GM21367 (cell line): ENCODE measurements at regions not wholly inside any gene's neighbourhood (a gene's known extent, or its start where the extent isn't known, plus 50 kb on each side); places are given as distances from the start of the nearest gene placed in this dataset.

Experiments
- ATAC-seq: cut with Tn5 transposase; IDR thresholded peaks from one replicate; pipeline ENCODE4 v1.9.1; 2021; ENCODE audit not compliant: unreplicated experiment

- no peak for ATAC-seq
Observed at GRCh38 chr18:43635397-43635796, 358.1 kb upstream of the SYT4 start.

- no peak for ATAC-seq
Observed at GRCh38 chr18:43642727-43643330, 365.5 kb upstream of the SYT4 start.

- ATAC-seq = no peak
Observed at GRCh38 chr18:43648002-43648401, 370.7 kb upstream of the SYT4 start.

GRCh38 chr18:43649649-43650357, 372.5 kb upstream of the SYT4 start:
- no peak for ATAC-seq

- no peak for ATAC-seq
Observed at GRCh38 chr18:43650426-43650825, 373.1 kb upstream of the SYT4 start.

GRCh38 chr18:43651057-43651456, 373.8 kb upstream of the SYT4 start:
- ATAC-seq = no peak

- ATAC-seq = no peak
Observed at GRCh38 chr18:43656547-43656946, 379.3 kb upstream of the SYT4 start.

- peak; percentile 83 for ATAC-seq
Observed at GRCh38 chr18:43661570-43661969, 384.3 kb upstream of the SYT4 start.

- ATAC-seq = no peak
Observed at GRCh38 chr18:43662657-43663056, 385.4 kb upstream of the SYT4 start.

- no peak for ATAC-seq
Observed at GRCh38 chr18:43663159-43663558, 385.9 kb upstream of the SYT4 start.

GRCh38 chr18:43664487-43665008, 387.3 kb upstream of the SYT4 start:
- no peak for ATAC-seq

GRCh38 chr18:43665105-43665788, 388.0 kb upstream of the SYT4 start:
- no peak for ATAC-seq

- no peak for ATAC-seq
Observed at GRCh38 chr18:43668866-43669265, 391.6 kb upstream of the SYT4 start.

GRCh38 chr18:43671431-43671830, 394.1 kb upstream of the SYT4 start:
- ATAC-seq = no peak

GRCh38 chr18:43680096-43680495, 402.8 kb upstream of the SYT4 start:
- ATAC-seq = no peak

- ATAC-seq = no peak
Observed at GRCh38 chr18:43681661-43682060, 404.4 kb upstream of the SYT4 start.

GRCh38 chr18:43682196-43682595, 404.9 kb upstream of the SYT4 start:
- ATAC-seq = no peak

GRCh38 chr18:43686709-43687108, 409.4 kb upstream of the SYT4 start:
- no peak for ATAC-seq

GRCh38 chr18:43692099-43692690, 414.9 kb upstream of the SYT4 start:
- no peak for ATAC-seq

- no peak for ATAC-seq
Observed at GRCh38 chr18:43702399-43702798, 425.1 kb upstream of the SYT4 start.

- no peak for ATAC-seq
Observed at GRCh38 chr18:43703050-43703449, 425.8 kb upstream of the SYT4 start.

- ATAC-seq = no peak
Observed at GRCh38 chr18:43705850-43706249, 428.6 kb upstream of the SYT4 start.
